PC-3 (cell line): ENCODE measurements at regions not wholly inside any gene's neighbourhood (a gene's known extent, or its start where the extent isn't known, plus 50 kb on each side); places are given as distances from the start of the nearest gene placed in this dataset.

Experiments
- EZH2 ChIP-seq: fragments of 300-600 bp; sonication (generic); IDR thresholded peaks from one replicate; pipeline ENCODE4 v1.6.1; 2017; ENCODE audit warnings: antibody characterized with exemption, mild to moderate bottlenecking, low read length; ENCODE audit not compliant: unreplicated experiment
- EZH2phosphoT487 ChIP-seq: fragments of 300-600 bp; sonication (generic); IDR thresholded peaks from 2 replicates; pipeline ENCODE4 v1.6.1; 2018; ENCODE audit warnings: mild to moderate bottlenecking, antibody characterized with exemption, low read length, borderline replicate concordance
- TF ChIP-seq, protein P1 (sequence below): fragments of 300-600 bp; sonication (generic); conservative IDR thresholded peaks from 2 replicates; pipeline ENCODE4 v1.5.1; 2017; ENCODE audit warnings: antibody characterized with exemption, low read depth, mild to moderate bottlenecking, low read length

DNA sequence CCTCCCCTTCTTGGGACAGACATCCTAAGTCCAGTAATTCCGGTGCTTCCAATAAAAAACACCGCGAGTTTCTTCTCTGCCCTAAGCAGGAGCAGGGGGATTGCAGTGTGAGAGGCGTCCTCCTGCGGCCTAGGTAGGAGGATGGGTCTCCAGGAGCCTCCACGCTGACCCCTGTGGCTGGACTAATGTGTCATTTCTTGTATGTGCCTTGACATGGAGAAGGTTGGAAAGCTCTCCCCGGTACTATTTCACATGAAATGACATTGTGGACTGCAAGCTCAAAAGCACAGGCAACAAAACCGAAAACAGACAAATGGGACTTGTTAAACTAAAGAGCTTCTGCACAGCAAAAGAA is 66.6 kb upstream of the ENPP6 start:
- TF ChIP-seq, protein P1, sequence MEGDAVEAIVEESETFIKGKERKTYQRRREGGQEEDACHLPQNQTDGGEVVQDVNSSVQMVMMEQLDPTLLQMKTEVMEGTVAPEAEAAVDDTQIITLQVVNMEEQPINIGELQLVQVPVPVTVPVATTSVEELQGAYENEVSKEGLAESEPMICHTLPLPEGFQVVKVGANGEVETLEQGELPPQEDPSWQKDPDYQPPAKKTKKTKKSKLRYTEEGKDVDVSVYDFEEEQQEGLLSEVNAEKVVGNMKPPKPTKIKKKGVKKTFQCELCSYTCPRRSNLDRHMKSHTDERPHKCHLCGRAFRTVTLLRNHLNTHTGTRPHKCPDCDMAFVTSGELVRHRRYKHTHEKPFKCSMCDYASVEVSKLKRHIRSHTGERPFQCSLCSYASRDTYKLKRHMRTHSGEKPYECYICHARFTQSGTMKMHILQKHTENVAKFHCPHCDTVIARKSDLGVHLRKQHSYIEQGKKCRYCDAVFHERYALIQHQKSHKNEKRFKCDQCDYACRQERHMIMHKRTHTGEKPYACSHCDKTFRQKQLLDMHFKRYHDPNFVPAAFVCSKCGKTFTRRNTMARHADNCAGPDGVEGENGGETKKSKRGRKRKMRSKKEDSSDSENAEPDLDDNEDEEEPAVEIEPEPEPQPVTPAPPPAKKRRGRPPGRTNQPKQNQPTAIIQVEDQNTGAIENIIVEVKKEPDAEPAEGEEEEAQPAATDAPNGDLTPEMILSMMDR, result no peak
- TF ChIP-seq EZH2phosphoT487 (no peak), EZH2 (no peak)
